ENCODE measurements at regions not wholly inside any gene's neighbourhood (a gene's known extent, or its start where the extent isn't known, plus 50 kb on each side); places are given as distances from the start of the nearest gene placed in this dataset.
A peak's percentile ranks its signal among the peaks of the same experiment; 100 is the strongest.

GRCh38 chr1:244264163-244264562 lies 187.5 kb downstream of the ADSS2 start:
- Histone ChIP-seq H3K9me3 (no peaks in the 10 kb centered on the region), H3K4me3 (no peak overlapping the region), H3K27ac (no peak overlapping the region), H3K36me3 (no peaks in the 10 kb centered on the region), H3K4me1 (no peaks in the 10 kb centered on the region), H3K27me3 (no peaks in the 10 kb centered on the region)
- 91 to 93% methylated on average over 3 of the region's 3 CpGs for WGBS, 2 donors (ENCODE audit: low coverage in 1 of 2)
- ATAC-seq = no peak
- no peak for TF ChIP-seq EP300 (IDR thresholded peaks at IDR 0.05)
- TF ChIP-seq CTCF (IDR thresholded peaks at IDR 0.05) = no peak
- no peak for TF ChIP-seq POLR2AphosphoS5 (IDR thresholded peaks at IDR 0.05)

GRCh38 chr1:244265507-244265906 lies 186.2 kb downstream of the ADSS2 start:
- TF ChIP-seq POLR2AphosphoS5 (IDR thresholded peaks at IDR 0.05) (no peak), POLR2A (IDR thresholded peaks at IDR 0.05) (no peak), CTCF (IDR thresholded peaks at IDR 0.05) (no peak), EP300 (IDR thresholded peaks at IDR 0.05) (no peak)
- Histone ChIP-seq H3K4me3 (no peak overlapping the region), H3K27me3 (no peaks in the 10 kb centered on the region), H3K4me1 (no peaks in the 10 kb centered on the region), H3K36me3 (no peaks in the 10 kb centered on the region), H3K27ac (no peak overlapping the region), H3K9me3 (no peaks in the 10 kb centered on the region)
- ATAC-seq = no peak
- 95 to 100% methylated on average over 2 of the region's 2 CpGs for whole genome bisulfite sequencing, 2 donors (ENCODE audit: low coverage in 1 of 2)

GRCh38 chr1:244269169-244269568 lies 182.5 kb downstream of the ADSS2 start:
- Histone ChIP-seq H3K27ac (no peak overlapping the region), H3K27me3 (no peaks in the 10 kb centered on the region), H3K9me3 (no peaks in the 10 kb centered on the region), H3K36me3 (no peaks in the 10 kb centered on the region), H3K4me1 (peaks cover 0 to 21% (median 8%) of the 10 kb centered on the region in 3 donors), H3K4me3 (no peak overlapping the region)
- WGBS, 2 donors (ENCODE audit: low coverage in 1 of 2) = 75 to 100% methylated on average over 2 to 7 of the region's 15 CpGs
- TF ChIP-seq POLR2AphosphoS5 (IDR thresholded peaks at IDR 0.05) (no peak), CTCF (IDR thresholded peaks at IDR 0.05) (no peak), EP300 (IDR thresholded peaks at IDR 0.05) (no peak), POLR2A (IDR thresholded peaks at IDR 0.05) (no peak)
- no peak for ATAC-seq

- H3K9me3 ChIP-seq = no peaks in the 10 kb centered on the region
Measured at GRCh38 chr1:244271004-244271403, 180.7 kb downstream of the ADSS2 start.

GRCh38 chr1:244271691-244272308 lies 179.9 kb downstream of the ADSS2 start:
- peak overlapping the region in 2 of 4 donors; percentile 70 to 73 for H3K27ac ChIP-seq
- TF ChIP-seq POLR2A (IDR thresholded peaks at IDR 0.05) (no peak), CTCF (IDR thresholded peaks at IDR 0.05) (no peak), EP300 (IDR thresholded peaks at IDR 0.05) (no peak), POLR2AphosphoS5 (IDR thresholded peaks at IDR 0.05) (no peak)
- no peak for ATAC-seq
- H3K36me3 ChIP-seq = no peaks in the 10 kb centered on the region
- H3K27me3 ChIP-seq = no peaks in the 10 kb centered on the region
- 94 to 95% methylated on average over 4 to 15 of the region's 15 CpGs for WGBS, 2 donors (ENCODE audit: low coverage in 1 of 2)
- H3K4me1 ChIP-seq = peaks cover 0 to 25% (median 10%) of the 10 kb centered on the region in 3 donors
- no peak overlapping the region for H3K4me3 ChIP-seq
- no peaks in the 10 kb centered on the region for H3K9me3 ChIP-seq

More at GRCh38 chr1:244271004-244271403, 180.7 kb downstream of the ADSS2 start:
- H3K4me3 ChIP-seq = no peak overlapping the region
- ATAC-seq = no peak
- H3K36me3 ChIP-seq = no peaks in the 10 kb centered on the region
- no peak overlapping the region for H3K27ac ChIP-seq
- WGBS, 2 donors (ENCODE audit: low coverage in 1 of 2) = 60 to 100% methylated on average over 1 to 3 of the region's 3 CpGs
- no peak for TF ChIP-seq POLR2A (IDR thresholded peaks at IDR 0.05)
- H3K27me3 ChIP-seq = no peaks in the 10 kb centered on the region
- H3K4me1 ChIP-seq = peaks cover 0 to 25% (median 10%) of the 10 kb centered on the region in 3 donors
